IgD-negative memory B cell (primary cell): ENCODE measurements at regions not wholly inside any gene's neighbourhood (a gene's known extent, or its start where the extent isn't known, plus 50 kb on each side); places are given as distances from the start of the nearest gene placed in this dataset.

Experiments
- H3K27ac Mint-ChIP-seq, 3 donors: one replicate each; pipeline ENCODE4 v1.8.0; 2020 to 2022; ENCODE audit warnings: mild to moderate bottlenecking in 3 of 3, mixed read lengths in 3 of 3, moderate library complexity in 1 of 3
- H3K27me3 Mint-ChIP-seq: one replicate; pipeline ENCODE4 v1.8.0; 2021; ENCODE audit warnings: mixed read lengths
- H3K36me3 Mint-ChIP-seq: one replicate; pipeline ENCODE4 v1.8.0; 2020; ENCODE audit warnings: mild to moderate bottlenecking, mixed read lengths
- H3K4me1 Mint-ChIP-seq, 3 donors: one replicate each; pipeline ENCODE4 v1.8.0; 2020 to 2022; ENCODE audit warnings: mixed read lengths in 3 of 3, mild to moderate bottlenecking in 1 of 3
- H3K4me3 Mint-ChIP-seq, 4 donors: one replicate each; pipeline ENCODE4 v1.8.0; 2020 to 2022; ENCODE audit warnings: mild to moderate bottlenecking in 4 of 4, mixed read lengths in 4 of 4, moderate library complexity in 3 of 4
- H3K9me3 Mint-ChIP-seq, 3 donors: one replicate each; pipeline ENCODE4 v1.8.0; 2020 to 2021; ENCODE audit warnings: mixed read lengths in 3 of 3, mild to moderate bottlenecking in 1 of 3

DNA sequence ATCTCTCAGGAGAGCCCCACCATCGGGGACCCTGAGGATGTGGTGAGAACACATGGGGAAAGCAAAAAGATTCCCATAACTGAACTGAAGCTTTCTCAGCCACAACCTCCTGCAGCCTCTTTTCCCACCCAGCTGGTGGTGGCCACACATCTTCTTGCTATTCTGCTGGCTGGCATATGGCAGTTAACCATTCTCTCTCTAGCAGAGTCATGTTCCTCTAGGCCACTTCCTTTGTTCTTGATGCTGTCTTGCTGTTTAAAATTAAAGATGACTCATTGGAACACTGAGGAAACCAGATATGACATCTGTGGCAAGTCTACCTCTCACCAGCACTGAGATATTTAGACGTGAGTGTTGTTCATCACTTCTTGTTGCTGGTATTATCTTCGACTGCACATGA, 180.3 kb upstream of the ROBO2 start:
- Mint-ChIP-seq H3K4me3 (no peak overlapping the region), H3K27me3 (no peaks in the 10 kb centered on the region), H3K4me1 (no peaks in the 10 kb centered on the region), H3K9me3 (peaks cover 1 to 16% (median 2%) of the 10 kb centered on the region in 3 donors), H3K36me3 (no peaks in the 10 kb centered on the region), H3K27ac (no peak overlapping the region)

GRCh38 chr3:76864355-76864754, 175.5 kb upstream of the ROBO2 start:
- Mint-ChIP-seq H3K27me3 (no peaks in the 10 kb centered on the region), H3K27ac (no peak overlapping the region), H3K4me1 (no peaks in the 10 kb centered on the region), H3K36me3 (no peaks in the 10 kb centered on the region), H3K4me3 (no peak overlapping the region), H3K9me3 (peaks cover 0 to 14% (median 6%) of the 10 kb centered on the region in 3 donors)

- no peak overlapping the region for H3K4me3 Mint-ChIP-seq
- no peak overlapping the region for H3K27ac Mint-ChIP-seq
- H3K9me3 Mint-ChIP-seq: peaks cover 2 to 5% (median 4%) of the 10 kb centered on the region in 3 donors
- no peaks in the 10 kb centered on the region for H3K27me3 Mint-ChIP-seq
- no peaks in the 10 kb centered on the region for H3K4me1 Mint-ChIP-seq
- no peaks in the 10 kb centered on the region for H3K36me3 Mint-ChIP-seq
These were observed 173.0 kb upstream of the ROBO2 start for GRCh38 chr3:76866729-76867408.

- Mint-ChIP-seq H3K27me3 (no peaks in the 10 kb centered on the region), H3K27ac (no peak overlapping the region), H3K36me3 (no peaks in the 10 kb centered on the region), H3K4me1 (no peaks in the 10 kb centered on the region), H3K9me3 (peaks cover 2 to 9% (median 5%) of the 10 kb centered on the region in 3 donors), H3K4me3 (no peak overlapping the region)
These were observed 170.0 kb upstream of the ROBO2 start for GRCh38 chr3:76869726-76870384.

GRCh38 chr3:76871655-76872054, 168.2 kb upstream of the ROBO2 start:
- Mint-ChIP-seq H3K36me3 (no peaks in the 10 kb centered on the region), H3K27ac (no peak overlapping the region), H3K27me3 (no peaks in the 10 kb centered on the region), H3K4me3 (no peak overlapping the region), H3K4me1 (no peaks in the 10 kb centered on the region), H3K9me3 (peaks cover 2 to 9% (median 5%) of the 10 kb centered on the region in 3 donors)

GRCh38 chr3:76872999-76873398, 166.9 kb upstream of the ROBO2 start:
- Mint-ChIP-seq H3K27me3 (no peaks in the 10 kb centered on the region), H3K36me3 (no peaks in the 10 kb centered on the region), H3K27ac (no peak overlapping the region), H3K9me3 (peaks cover 2 to 10% (median 7%) of the 10 kb centered on the region in 3 donors), H3K4me1 (no peaks in the 10 kb centered on the region), H3K4me3 (no peak overlapping the region)

- H3K9me3 Mint-ChIP-seq: peaks cover 2 to 7% (median 6%) of the 10 kb centered on the region in 3 donors
- H3K27me3 Mint-ChIP-seq: no peaks in the 10 kb centered on the region
- no peak overlapping the region for H3K4me3 Mint-ChIP-seq
- H3K36me3 Mint-ChIP-seq: no peaks in the 10 kb centered on the region
- H3K4me1 Mint-ChIP-seq: no peaks in the 10 kb centered on the region
- no peak overlapping the region for H3K27ac Mint-ChIP-seq
These were observed 166.2 kb upstream of the ROBO2 start for GRCh38 chr3:76873532-76874242.

DNA sequence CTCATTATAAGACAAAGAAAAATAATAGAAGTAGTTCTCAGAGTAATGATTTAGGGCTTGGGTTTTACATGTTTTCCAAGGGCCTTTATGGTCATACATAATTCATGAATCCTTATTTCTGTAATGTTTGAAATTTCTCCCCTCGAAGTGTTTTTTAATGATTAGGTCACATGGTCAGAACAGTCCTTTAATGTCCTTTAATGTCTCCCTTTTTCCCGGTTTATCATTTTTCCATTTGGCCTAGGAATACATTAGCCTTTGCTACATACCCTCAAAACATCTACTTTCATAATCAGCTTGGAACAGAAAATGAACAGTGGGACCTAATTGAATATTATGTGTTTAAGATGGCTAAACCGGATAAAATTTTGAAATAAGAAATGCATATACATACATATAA, 159.9 kb upstream of the ROBO2 start:
- no peaks in the 10 kb centered on the region for H3K4me1 Mint-ChIP-seq
- no peaks in the 10 kb centered on the region for H3K36me3 Mint-ChIP-seq
- H3K27me3 Mint-ChIP-seq: no peaks in the 10 kb centered on the region
- no peak overlapping the region for H3K4me3 Mint-ChIP-seq
- no peak overlapping the region for H3K27ac Mint-ChIP-seq
- peaks cover 0 to 15% (median 8%) of the 10 kb centered on the region in 3 donors for H3K9me3 Mint-ChIP-seq

GRCh38 chr3:76886761-76887500, 153.0 kb upstream of the ROBO2 start:
- Mint-ChIP-seq H3K4me1 (no peaks in the 10 kb centered on the region), H3K36me3 (no peaks in the 10 kb centered on the region), H3K9me3 (peaks cover 2 to 13% (median 7%) of the 10 kb centered on the region in 3 donors), H3K27me3 (no peaks in the 10 kb centered on the region), H3K27ac (no peak overlapping the region), H3K4me3 (no peak overlapping the region)

DNA sequence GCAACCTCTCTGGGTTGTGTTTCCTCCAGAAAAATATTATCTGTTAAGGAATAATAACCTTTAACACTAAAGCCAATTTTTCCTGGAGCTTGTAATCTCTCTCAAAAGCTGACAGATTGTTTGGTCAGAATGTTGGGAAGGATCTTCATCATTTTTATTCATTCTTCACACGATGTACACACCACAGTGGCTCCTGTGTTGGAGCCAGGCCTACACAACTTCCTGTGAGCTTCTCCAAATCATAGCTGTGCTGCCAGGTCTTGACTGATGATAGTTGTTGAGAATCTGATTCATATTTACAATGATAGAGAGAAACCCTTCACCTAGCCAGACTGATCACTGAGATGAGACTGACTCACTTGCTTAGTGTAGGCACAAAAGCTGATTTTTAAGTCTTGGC, 151.0 kb upstream of the ROBO2 start:
- Mint-ChIP-seq H3K4me3 (no peak overlapping the region), H3K36me3 (no peaks in the 10 kb centered on the region), H3K4me1 (no peaks in the 10 kb centered on the region), H3K9me3 (peaks cover 2 to 11% (median 7%) of the 10 kb centered on the region in 3 donors), H3K27ac (no peak overlapping the region), H3K27me3 (no peaks in the 10 kb centered on the region)

DNA sequence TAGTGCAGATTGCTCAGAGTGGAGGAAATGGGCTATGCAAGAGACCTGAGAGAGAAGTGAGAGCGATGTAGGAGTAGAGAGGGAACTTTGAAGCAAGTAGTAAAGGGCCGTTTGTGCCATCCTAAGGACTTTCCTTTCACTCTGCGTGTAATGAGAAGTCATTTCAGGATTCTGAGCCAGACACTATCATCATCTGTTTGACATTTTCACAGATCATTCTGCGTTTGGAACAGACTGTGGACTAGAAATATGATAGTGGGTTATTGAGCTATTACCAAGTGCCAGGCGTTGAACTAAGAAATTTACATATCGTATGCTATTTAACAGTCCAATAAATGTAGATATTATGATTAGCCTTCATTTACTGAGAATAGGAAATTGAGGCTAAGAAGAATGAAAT, 150.0 kb upstream of the ROBO2 start:
- Mint-ChIP-seq H3K36me3 (no peaks in the 10 kb centered on the region), H3K9me3 (peaks cover 2 to 11% (median 7%) of the 10 kb centered on the region in 3 donors), H3K27me3 (no peaks in the 10 kb centered on the region), H3K4me3 (no peak overlapping the region), H3K4me1 (no peaks in the 10 kb centered on the region), H3K27ac (no peak overlapping the region)

DNA sequence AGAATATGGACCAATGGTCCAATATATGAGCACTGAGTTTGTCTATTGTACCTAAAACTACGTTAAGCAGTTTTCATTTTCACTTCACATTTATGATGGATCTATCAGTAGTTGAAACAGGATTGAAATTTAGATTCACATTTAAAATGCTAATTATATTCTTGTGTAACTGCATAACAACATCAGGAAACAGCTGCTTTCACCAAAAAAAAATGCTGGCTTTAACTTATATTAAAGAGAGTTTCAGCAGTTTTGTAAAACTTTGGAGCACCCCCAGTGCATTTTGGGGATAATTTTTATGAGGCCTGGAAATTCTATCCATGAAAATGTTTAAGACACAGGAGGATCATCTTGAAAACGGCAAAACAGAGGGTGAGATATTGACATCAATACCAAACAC, 142.8 kb upstream of the ROBO2 start:
- H3K27ac Mint-ChIP-seq: no peak overlapping the region
- no peaks in the 10 kb centered on the region for H3K4me1 Mint-ChIP-seq
- H3K27me3 Mint-ChIP-seq: no peaks in the 10 kb centered on the region
- peaks cover 0 to 10% (median 2%) of the 10 kb centered on the region in 3 donors for H3K9me3 Mint-ChIP-seq
- H3K4me3 Mint-ChIP-seq: no peak overlapping the region
- H3K36me3 Mint-ChIP-seq: no peaks in the 10 kb centered on the region

DNA sequence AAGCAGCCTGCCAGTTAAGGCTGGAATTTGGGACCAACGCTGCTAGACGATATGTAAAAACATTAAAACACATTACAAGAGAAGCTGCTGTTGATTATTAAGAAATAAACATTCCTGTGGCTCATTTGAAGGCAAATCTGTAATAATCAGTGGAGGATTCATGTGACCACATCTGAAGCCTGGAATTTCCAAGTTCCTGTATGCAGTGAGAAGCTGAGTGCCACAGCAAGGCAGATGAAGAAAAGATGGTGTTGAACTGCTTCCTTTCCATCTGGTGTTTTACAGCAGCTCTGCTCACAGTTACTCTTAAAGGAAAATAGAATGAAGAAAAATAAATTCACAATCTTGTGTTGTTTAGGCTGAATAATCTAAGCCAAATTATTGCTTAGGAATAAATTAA, 139.3 kb upstream of the ROBO2 start:
- Mint-ChIP-seq H3K36me3 (no peaks in the 10 kb centered on the region), H3K9me3 (peaks cover 0 to 6% (median 2%) of the 10 kb centered on the region in 3 donors)

GRCh38 chr3:76908156-76908555, 131.7 kb upstream of the ROBO2 start:
- H3K27ac Mint-ChIP-seq: no peak overlapping the region
- no peaks in the 10 kb centered on the region for H3K4me1 Mint-ChIP-seq
- no peaks in the 10 kb centered on the region for H3K36me3 Mint-ChIP-seq
- peaks cover 0 to 5% (median 3%) of the 10 kb centered on the region in 3 donors for H3K9me3 Mint-ChIP-seq
- no peak overlapping the region for H3K4me3 Mint-ChIP-seq
- no peaks in the 10 kb centered on the region for H3K27me3 Mint-ChIP-seq

More for the DNA sequence above, 139.3 kb upstream of the ROBO2 start:
- no peak overlapping the region for H3K27ac Mint-ChIP-seq
- H3K4me3 Mint-ChIP-seq: no peak overlapping the region
- H3K27me3 Mint-ChIP-seq: no peaks in the 10 kb centered on the region
- no peaks in the 10 kb centered on the region for H3K4me1 Mint-ChIP-seq

- H3K9me3 Mint-ChIP-seq: peaks cover 0 to 5% (median 3%) of the 10 kb centered on the region in 3 donors
These were observed 127.0 kb upstream of the ROBO2 start for GRCh38 chr3:76912841-76913383.

More at GRCh38 chr3:76912841-76913383, 127.0 kb upstream of the ROBO2 start:
- Mint-ChIP-seq H3K27ac (no peak overlapping the region), H3K4me1 (no peaks in the 10 kb centered on the region), H3K36me3 (no peaks in the 10 kb centered on the region), H3K4me3 (no peak overlapping the region), H3K27me3 (no peaks in the 10 kb centered on the region)
